ENCODE measurements at regions not wholly inside any gene's neighbourhood (a gene's known extent, or its start where the extent isn't known, plus 50 kb on each side); places are given as distances from the start of the nearest gene placed in this dataset.

DNA sequence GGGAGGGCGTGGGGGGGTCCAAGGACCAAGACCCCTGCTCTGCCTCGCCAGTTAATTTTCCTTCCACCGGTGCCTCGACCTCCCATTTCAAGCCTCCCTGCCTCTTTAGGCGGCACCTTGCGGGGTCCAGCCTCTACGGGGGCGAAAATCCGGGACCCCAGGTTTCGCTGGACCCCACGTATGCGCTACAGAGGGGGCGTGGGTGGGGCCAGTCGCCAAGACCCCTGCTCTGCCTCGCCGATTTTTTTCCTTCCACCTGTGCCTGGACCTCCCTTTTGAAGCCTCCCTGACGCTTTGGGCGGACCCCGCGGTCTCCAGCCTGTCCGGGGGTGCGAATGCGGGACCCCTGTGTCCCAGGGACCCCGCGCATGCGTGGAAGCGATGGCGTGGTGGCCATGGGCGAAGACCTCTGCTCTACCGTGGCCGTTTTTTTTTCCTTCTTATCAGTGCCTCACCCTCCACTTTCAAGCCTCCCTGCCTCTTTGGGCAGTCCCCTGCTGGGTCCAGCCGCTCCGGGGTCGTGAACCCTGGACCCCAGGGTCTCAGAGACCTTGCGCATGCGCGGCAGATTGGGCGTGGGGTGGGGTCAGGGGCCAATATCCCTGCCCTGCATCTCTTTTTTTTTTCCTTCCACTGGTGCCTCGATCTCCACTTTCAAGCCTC lies 324.2 kb downstream of the ALG10 start:
- peak overlapping the region; percentile 60 for H3K27ac ChIP-seq
- TF ChIP-seq, protein P1, sequence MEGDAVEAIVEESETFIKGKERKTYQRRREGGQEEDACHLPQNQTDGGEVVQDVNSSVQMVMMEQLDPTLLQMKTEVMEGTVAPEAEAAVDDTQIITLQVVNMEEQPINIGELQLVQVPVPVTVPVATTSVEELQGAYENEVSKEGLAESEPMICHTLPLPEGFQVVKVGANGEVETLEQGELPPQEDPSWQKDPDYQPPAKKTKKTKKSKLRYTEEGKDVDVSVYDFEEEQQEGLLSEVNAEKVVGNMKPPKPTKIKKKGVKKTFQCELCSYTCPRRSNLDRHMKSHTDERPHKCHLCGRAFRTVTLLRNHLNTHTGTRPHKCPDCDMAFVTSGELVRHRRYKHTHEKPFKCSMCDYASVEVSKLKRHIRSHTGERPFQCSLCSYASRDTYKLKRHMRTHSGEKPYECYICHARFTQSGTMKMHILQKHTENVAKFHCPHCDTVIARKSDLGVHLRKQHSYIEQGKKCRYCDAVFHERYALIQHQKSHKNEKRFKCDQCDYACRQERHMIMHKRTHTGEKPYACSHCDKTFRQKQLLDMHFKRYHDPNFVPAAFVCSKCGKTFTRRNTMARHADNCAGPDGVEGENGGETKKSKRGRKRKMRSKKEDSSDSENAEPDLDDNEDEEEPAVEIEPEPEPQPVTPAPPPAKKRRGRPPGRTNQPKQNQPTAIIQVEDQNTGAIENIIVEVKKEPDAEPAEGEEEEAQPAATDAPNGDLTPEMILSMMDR (conservative IDR thresholded peaks at IDR 0.05): no peak
- no peak for TF ChIP-seq ZFX (IDR thresholded peaks at IDR 0.05)

DNA sequence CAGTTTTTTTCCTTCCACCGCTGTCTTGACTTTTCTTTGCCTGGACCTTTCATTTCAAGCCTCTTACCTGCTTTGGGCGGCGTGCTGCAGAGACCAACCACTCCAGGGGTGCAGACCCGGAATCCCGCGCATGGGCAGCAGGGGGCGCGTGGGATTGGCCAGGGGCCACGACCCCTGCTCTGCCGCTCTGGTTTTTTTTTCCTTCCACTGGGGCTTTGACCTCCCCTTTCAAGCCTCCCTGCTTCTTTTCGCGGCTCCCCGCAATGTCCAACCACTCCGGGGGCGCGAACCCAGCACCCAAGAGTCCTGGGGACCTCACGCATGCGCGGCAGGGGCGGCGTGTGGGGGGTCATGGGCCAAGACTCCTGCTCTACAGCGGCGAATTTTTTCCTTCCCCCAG lies 325.1 kb downstream of the ALG10 start:
- peak overlapping the region; percentile 60 for H3K27ac ChIP-seq
- TF ChIP-seq, protein P1 (conservative IDR thresholded peaks at IDR 0.05): peak; percentile 91
- no peak for TF ChIP-seq ZFX (IDR thresholded peaks at IDR 0.05)

DNA sequence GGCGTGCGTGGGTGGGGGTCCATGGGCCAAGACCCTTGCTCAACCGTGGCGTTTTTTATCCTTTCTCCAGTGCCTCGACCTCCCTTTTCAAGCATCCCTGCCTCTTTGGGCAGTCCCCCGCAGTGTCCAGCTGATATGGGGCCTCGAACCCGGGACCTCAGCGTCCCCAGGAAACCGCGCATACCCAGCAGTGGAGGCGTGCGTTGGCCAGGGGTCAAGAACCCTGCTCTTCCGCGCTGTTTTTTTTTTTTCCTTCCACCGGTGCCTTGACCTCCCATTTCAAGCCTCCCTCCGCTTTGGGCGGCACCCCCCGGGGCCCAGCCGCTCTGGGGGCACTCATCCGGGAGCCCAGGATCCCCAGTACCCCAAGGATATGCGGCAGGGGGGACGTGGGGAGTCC lies 325.8 kb downstream of the ALG10 start:
- TF ChIP-seq, protein P1 (conservative IDR thresholded peaks at IDR 0.05): no peak
- TF ChIP-seq ZFX (IDR thresholded peaks at IDR 0.05): no peak
- H3K27ac ChIP-seq: peak overlapping the region; percentile 60; the same call in 1 of the 2 replicates

DNA sequence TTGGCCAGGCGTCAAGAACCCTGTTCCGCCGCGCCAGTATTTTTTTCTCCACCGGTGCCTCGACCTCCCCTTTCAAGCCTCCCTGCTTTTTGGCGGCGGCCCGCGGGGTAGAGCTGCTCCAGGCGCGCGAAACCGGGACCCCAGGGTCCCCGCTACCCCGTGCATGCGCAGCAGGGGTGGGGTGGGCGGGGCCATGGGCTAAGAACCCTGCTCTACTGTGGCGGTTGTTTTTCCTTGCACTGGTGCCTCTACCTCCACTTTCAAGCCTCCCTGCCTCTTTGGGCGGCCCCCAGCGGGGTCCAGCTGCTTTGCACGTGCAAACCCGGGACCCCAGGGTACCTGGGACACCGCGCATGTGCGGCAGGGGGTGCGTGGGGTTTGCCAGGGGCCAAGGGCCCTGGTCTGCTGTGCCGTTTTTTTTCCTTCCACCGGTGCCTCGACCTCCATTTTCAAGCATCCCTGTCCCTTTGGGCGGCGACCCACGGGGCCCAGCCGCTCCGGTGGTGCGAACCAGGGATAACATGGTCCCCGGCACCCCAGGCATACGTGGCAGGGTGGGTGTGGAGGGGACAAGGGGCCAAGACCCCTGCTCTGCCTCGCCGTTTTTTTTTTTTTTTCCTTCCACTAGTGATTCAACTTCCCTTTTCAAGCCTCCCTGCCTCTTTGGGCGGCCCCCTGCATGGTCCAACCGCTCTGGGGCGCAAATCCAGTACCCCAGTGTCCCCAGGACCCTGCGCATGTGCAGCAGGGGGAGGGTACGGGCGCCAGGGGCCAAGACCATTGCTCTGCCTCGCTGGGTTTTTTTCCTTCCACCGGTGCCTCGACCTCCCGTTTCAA lies 326.8 kb downstream of the ALG10 start:
- TF ChIP-seq, protein P1 (conservative IDR thresholded peaks at IDR 0.05): no peak
- TF ChIP-seq ZFX (IDR thresholded peaks at IDR 0.05): no peak
- peak overlapping the region; percentile 36 for H3K27ac ChIP-seq

DNA sequence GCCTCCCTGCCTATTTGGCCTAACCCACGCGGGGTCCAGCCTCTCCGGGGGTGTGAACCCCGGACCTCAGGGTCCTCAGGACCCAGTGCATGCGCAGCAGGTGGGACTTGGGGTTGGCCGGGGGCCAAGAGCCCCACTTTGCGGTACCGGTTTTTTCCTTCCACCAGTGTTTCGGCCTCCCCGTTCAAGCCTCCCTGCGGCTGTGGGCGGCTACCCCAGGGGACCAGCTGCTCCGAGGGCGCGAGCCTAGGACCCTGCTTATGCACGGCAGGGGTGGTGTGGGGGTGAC lies 327.3 kb downstream of the ALG10 start:
- H3K27ac ChIP-seq: peak overlapping the region; percentile 36; the same call in 1 of the 2 replicates
- no peak for TF ChIP-seq ZFX (IDR thresholded peaks at IDR 0.05)
- TF ChIP-seq, protein P1 (conservative IDR thresholded peaks at IDR 0.05): no peak

DNA sequence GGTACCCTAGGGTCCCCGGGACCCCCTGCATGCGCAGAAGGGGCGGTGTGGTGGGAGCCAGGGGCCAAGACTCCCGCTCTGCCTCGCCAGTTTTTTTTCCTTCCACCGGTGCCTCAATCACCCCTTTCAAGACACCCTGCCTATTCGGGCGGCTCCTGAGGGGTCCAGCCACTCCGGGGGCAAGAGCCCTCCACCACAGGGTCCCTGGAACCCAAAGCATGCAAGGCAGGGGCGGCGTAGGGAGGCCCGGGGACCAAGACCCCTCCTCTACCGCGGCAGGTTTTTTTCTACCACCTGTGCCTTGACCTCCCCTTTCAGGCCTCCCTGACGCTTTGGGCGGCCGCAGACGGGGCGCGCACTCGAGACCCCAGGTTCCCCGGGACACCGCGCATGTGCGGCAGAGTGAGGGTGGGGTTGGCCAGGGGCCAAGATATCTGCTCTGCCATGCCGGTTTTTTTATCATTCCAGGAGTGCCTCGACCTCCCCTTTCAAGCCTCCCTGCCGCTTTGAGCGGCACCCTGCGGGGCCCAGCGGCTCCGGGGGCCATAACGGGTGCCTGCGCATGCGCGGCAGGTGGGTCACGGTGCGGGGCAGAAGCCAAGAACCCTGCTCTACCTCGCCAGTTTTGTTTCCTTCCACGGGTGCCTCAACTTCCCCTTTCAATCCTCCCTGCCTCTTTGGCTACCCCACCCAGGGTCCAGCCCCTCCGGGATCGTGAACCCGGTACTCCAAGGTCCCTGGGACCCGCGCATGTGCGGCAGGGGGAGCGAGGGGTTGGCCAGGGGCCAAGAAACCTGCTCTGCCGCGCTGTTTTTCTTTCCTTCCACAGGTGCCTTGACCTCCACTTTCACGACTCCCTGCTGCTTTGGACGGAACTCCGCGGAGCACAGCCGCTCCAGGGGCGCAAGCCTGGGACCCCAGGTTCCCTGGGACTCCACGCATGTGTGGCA lies 328.1 kb downstream of the ALG10 start:
- H3K27ac ChIP-seq: peak overlapping the region; percentile 55
- TF ChIP-seq ZFX (IDR thresholded peaks at IDR 0.05): no peak
- TF ChIP-seq, protein P1 (conservative IDR thresholded peaks at IDR 0.05): no peak
